ENCODE measurements at regions not wholly inside any gene's neighbourhood (a gene's known extent, or its start where the extent isn't known, plus 50 kb on each side); places are given as distances from the start of the nearest gene placed in this dataset.
A peak's percentile ranks its signal among the peaks of the same experiment; 100 is the strongest.

DNA sequence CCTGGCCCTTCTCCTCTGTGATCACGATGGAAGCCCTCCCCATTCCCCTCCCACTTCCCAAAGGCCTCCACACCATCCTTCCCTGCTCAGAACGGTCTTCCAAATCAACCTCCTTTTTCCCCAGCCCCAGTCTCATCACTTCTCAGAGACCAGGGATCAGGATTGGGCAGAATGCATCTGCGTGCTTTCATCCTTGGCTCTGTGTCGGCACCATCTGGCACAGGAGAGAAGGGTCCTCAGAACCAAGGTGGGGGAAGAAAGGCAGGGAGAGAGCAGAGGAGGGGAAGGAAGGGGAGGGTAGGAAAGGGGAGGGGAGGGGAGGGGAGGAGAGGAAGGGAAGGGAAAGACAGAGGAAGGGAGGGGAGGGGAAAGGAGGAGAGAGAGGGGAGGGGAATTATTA, 52.4 kb upstream of the FICD start:
- no peak for DNase-seq (ENCODE audit: low read depth)

DNA sequence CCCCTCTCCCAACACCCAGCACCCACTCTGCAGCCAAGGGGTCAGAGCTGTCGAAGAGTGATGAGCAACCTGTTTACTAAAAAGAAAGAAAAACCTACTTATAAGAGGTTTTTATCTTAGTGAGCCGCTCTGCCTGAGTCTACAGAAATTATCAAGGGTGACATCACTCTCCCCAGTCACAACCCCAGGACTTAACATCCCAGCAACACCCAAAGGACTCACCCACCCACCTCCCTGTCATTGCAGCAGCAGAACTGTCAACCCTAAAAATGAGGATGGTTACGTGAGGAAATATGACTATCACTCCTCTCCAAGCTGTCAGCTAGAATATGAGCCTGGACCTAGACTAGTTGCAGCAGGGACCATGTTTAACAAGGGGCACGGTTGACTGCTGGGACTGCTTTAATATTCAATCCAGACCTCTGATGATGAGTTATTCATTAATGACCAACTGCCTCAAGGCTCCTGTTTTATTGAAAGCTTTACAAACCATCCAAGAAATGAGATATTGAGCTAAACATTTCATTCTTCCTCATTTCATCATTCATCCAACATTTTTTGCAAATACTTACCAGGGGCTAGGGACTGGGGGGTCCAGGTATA, 53.9 kb upstream of the FICD start:
- DNase-seq (ENCODE audit: low read depth): peak; percentile 59

DNA sequence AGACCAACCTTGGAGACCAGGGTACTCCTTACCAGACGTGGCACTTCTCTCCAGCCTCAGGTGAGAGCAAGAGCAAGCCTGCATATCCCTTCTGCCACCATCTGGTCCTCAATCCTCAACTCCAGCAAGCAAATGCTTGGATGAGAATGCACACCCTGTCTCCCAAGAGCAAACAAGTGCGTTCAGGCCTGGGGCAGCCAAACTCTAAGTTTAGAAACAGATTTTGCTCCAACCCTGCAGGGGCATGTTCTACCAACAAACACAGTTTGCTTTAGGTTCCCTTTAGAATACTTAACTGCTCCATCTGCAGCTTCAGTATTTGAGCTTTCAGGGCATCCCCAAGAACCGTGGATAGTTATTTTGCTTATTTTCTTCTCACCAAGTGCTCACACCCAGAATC, 55.9 kb upstream of the FICD start:
- no peak for DNase-seq (ENCODE audit: low read depth)

DNA sequence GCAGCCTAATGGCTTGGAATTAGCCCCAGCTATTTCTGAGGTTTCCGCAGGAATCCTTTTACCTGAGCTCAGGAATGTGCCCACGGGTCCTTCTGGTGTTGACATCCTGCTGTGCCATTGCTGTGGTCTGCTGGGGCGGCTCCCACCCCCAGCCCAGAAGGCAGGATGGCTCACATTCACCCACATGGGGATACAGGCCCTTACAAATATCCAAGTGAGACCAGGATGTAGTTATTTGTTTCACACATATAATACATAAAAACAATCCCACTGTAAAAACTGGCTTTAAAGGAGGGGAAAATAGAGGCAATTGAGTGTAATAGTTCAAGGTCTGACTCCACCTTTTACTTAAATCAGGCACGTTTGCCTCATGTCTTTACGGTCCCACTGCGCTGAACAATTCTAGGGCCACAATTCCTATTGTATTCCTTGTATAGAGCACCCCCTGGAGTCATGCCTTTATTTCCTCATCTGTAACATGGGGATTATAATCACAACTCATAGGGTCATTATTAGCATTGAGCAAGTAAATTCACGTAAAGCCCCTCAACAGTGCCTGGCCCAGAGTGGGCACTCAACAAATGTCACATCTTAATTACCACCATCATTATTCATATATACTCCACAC, 57.2 kb upstream of the FICD start:
- DNase-seq (ENCODE audit: low read depth): no peak

DNA sequence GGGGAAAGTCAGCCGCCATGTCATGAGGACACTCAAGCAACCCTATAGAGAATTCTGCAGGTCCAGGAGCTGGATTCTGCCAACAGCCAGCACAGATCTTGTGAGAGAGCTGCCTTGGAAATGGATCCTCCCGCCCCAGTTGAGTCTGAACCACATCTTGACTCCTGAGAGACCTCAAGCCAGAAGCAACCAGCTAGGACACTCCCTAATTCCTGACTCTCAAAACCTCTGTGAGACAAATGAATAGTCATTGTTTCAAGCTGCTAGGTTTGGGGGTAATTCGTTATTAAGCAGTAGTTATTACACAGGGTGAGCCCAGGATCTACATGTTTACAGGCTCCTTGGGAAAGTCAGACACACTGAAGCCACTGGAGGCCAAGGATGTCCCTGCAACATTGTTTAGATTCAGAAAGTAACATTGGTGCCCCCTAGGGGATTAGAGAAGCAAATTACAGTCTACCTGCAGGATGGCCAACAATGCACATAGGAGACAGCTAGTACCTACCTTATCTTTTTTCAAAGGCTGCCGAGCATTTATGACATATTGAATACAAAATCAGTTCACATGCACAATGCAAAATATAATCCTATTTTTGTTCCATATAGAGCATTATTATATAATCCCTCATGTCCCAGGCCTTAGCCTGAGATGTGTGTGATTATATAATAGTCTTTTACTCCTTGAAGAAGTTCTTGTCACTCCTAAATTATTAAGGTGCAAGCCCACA, 57.9 kb upstream of the FICD start:
- DNase-seq (ENCODE audit: low read depth): peak; percentile 45

DNA sequence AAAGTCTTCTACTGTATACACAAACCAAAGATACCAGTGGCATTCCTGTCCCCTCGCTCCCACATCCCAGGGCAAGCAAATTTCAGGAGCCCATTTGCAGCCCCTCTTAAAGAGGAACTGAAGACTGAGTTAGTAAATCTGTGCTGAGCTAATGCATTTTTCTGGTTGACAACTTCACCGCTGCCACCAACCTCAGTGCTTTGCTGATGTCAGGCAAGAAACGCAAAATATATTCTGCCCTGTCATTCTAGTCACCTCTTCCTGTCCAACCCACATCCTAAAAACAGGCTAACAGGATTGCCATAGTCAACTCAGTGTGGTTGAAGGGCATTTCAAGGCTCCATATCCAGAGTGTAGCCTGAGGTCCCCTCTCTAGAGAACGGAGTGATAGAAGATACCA, 59.4 kb upstream of the FICD start:
- DNase-seq (ENCODE audit: low read depth): no peak

DNA sequence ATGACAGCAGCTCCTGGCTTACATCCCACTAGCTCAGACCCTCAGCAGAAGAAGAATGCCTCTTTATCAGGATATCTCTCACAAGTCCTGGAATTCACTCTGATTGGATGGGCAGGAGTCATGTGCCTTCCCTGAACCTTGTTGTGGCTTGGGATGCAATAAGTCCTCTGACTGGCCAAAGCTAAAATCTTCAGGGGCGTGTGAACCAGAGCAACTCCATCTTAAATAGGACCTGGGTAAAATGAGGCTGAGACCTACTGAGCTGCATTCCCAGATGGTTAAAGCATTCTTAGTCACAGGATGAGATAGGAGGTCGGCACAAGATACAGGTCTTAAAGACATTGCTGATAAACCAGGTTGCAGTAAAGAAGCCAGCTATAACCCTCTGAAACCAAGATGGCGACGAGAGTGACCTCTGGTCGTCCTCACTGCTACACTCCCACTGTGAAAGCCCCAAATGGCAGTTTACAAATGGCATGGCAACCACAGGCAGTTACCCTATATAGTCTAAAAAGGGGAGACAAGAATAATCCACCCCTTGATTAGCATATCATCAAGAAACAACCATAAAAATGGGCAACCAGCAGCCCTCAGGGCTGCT, 60.4 kb upstream of the FICD start:
- DNase-seq (ENCODE audit: low read depth): no peak

DNA sequence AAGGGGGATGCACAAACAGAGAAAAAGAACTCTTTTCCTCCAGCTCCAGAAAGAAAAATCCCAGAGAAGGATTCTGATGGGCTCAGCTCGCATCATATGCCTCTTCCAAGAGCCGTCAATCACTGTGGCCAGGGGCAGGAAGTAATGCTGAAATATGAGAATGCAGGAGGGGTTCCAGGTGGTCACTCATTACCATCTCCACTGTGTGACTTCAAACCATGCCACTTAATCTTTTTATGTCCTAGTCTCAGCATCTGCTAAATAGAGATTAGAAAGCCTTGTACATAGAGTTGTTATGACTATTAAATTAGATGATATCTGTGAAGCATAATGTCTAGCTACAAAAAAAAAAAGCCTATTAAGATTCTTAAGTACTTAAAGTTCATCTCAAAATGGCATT, 65.6 kb upstream of the FICD start:
- no peak for DNase-seq (ENCODE audit: low read depth)

DNA sequence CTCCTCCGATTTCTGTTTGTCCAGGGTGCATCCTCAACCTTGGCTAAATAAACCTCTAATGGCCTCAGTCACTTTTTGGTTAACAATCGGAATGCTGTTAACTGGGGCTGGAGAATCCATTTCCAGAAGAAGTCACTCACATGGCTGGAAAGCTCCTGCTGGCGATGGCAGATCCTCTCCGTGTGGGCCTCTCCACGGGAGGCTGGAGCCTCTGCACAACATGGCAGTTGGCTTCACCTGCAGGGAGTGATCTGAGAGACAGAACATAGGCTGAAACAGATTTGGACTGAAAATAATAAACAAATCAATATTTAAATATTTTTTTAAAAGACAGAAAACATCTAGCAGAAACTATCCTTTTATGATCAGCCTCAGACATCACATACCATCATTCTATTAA, 66.8 kb upstream of the FICD start:
- DNase-seq (ENCODE audit: low read depth): no peak

DNA sequence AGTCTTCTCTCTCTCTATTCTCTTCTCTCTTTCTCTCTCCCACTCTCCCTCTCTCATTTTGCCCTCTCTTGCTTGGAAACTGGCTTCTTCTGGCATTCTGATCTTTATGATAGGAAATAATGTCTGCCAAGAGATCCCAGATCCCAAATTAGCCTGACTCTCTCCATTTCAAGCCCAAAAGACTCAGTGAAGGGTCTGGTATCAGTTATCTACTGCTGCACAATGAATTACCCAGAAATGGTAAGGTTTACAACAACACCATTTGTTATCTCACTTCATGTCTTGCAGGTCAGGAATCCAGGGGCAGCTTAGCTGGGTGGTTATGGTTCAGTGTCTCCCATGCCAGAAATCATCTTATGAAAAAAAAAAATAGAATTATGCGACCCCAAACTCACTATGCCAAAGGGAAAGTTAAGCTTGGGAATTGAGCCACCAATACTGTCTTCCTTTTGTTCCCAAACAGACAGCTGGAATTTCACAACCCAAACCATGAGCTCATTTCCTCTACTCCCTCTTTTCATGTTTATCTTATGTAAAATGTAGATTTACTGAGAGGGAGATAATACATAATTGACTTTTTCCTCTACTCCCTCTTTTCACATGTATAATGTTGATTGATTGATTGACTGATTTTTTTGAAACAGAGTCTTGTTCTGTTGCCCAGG, 67.8 kb upstream of the FICD start:
- DNase-seq (ENCODE audit: low read depth): no peak

DNA sequence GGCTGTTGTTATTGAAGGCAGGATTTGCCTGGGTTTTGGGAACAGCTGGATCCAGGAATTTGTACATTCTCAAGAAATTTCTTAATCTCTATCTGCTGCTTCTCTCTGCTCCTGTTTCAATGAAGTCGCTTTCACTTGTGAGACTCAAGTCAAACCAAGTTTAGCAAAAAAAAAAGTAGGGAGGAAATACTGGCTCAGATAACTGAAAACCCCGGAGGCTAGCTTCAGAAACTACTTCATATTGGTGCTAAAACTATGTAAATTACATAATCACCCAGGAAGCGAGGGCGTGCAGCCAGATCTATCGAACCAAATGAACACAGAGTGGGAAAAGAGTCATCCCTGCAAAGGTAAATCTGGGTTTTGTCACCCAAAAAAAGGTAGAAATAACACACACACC, 68.3 kb upstream of the FICD start:
- no peak for DNase-seq (ENCODE audit: low read depth)

DNA sequence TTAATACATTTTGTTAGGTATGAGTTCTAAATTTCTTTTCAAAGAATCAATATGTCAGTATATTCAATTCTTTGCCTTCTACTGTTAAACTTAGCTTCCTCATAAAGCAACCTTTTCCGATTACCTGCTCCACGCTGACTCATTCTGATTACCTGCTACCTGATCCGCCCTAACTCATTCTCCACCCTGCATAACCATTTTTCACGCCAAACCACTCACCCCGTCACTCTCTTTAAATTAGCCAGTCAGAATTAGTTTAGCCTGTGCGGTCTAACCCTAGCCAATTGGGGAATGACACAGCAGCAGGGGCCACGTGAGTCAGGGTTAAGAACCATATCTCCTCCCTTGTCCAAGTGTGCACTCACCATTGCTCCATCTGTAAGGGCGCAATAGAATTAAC, 72.2 kb upstream of the FICD start:
- no peak for DNase-seq (ENCODE audit: low read depth)

DNA sequence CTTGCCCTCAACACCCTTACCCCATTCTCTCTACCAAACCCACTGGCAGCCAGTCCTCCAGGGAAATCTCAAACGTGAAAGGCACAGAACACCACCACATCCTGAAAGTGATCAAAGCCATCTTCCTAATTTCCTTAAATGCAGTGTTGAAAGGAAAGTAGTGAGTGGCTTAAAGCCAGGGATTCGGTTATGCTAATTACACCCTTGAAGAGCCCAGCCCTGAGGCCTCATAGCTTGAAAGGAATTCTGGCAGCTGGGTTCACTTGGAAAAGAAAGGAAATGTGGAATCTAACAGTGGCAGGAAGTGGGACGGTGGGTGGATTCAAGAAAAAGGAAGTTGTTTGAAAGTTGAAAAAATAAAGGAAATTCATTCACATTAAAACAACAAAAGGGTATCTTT, 73.0 kb upstream of the FICD start:
- no peak for DNase-seq (ENCODE audit: low read depth)

DNA sequence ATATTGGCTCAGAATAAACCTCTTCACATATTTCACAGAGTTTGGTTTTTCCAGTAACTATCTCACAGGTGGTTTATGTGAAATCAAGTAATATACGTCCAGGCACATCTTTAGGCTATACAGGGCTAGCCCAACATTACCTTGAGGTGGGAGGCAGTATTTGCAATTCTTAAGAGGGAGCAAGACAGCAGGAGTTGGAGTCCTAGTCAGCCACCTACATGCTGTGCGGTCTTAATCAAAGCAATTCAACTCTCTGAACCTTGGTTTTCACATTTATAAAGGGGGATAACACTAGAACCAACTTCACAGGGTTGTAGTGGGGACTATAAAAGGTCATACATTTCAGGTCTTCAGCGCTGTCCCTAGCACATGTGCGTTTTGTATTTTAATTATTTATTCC, 73.5 kb upstream of the FICD start:
- DNase-seq (ENCODE audit: low read depth): no peak

DNA sequence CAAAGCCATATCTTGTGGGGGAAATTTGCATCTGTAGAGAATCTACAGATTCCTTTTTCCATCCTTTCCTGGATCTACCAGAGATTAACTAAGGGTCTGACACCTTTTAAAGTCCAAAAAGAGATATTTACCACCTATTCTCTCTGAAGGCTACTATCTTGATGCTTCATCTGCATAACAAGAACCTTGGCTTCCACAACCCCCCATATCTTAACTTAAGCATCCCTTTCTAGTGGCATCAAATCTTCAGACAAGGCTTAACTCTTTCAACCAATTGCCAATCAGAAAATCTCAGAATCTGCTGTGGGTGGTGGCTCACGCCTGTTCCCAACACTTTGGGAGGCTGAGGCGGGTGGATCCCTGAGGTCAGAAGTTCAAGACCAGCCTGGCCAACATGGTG, 74.3 kb upstream of the FICD start:
- DNase-seq (ENCODE audit: low read depth): no peak

DNA sequence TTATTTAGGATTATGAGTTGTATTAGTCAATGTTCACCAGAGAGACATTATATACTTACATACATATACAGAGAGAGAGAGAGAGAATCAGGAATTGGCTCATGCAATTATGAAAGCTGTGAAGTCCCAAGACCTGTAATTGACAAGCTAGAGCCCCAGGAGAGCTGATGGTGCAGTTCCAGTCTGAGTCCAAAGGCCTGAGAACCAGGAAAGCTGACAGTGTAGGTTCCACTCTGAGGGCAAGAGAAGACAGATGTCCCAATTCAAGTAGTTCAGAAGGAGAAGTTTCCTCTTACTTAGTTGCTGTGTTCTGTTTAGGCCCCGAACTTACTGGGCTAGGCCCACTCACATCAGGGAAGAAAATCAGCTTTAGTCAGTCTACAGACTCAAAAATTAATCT, 76.4 kb upstream of the FICD start:
- DNase-seq (ENCODE audit: low read depth): no peak

DNA sequence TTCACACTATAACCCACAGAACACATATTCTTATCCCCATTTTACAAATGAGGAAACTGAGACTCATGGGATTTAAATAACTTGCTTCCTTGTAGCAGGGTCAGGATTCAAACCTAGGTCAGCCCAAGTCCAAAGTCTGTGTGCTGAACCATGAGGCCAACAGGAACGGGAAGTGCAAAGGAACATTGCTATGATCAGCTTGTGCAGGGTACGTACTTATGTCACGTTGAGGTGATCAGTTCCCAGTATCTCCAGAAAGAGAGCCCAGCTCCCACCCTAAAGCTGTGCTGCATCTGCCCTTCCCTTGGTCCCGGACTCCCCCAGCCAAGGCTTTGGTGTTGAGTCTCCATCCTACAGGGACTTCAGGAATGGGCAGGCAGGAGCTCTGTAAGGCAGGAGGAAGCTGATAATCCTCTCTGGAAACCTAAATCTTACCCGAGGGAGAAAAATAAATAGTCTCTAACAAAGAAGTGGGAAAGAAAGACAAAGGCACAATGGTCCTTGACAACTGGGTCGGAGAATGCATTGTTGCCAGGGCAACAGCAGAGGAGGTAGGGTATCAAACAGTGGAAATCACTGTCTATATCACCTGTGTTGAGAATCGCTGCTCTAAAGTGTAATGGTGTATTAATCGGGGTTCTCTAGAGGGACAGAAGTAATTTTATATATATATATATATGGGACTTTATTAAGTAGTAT, 82.5 kb upstream of the FICD start:
- no peak for DNase-seq (ENCODE audit: low read depth)

DNA sequence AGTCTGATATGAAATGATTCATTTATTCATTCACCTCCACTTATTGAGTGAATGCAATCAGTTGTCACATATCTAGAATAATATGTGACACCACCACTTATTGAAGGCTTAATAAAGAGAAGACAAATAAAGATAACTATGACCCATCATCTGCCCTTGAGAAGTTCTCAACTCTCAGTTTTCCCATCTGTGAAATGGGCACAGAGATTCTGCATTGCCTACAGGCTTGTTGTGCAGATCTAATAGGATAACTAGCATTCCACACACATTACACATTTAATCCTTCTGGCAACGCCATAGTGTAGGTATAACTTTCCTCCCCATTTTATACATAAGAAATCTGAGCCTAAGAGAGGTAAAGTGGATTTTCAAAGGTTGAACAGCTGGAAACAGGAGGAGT, 84.2 kb upstream of the FICD start:
- DNase-seq (ENCODE audit: low read depth): no peak

DNA sequence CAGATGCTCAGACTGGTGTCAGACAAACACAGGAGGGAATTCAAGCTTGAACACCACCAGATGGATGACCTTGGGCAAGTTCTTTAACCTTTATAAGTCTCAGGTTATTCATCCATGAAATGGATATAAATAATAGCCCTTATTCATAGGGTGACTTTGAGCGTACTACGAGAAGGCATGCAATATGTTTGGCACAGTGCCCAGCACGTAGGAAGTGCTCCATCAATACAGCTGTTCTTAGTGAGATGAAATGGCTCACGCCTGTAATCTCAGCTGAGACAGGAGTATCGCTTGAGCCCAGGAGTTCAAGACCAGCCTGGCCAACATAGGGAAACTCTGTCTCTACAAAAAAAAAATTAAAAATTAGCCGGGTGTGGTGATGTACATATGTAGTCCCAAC, 84.8 kb upstream of the FICD start:
- no peak for DNase-seq (ENCODE audit: low read depth)

DNA sequence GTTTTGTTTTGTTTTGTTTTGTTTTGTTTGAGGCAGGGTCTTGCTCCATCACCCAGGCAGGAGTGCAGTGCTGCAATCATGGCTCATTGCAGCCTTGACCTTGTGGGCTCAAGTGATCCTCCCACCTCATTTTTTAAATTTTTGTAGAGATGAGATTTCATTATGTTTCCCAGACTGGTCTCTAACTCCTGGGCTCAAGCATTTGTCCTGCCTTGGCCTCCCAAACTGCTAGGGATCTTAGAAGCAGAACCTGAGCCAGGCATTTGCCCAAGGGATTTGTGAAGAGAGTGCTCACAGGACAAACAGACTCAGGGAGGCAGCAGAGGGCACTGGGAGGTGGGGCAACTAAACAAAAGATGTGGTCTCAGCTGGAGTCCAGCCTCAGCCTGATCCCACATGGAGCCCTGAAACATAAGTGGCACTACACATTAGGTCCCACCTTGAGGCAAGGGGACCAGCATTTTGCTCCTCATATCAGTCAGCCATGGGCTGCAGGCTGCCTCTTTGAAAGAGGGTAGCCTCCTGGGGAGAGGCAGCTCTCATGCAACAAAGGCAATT, 86.2 kb upstream of the CMKLR1 start:
- DNase-seq (ENCODE audit: low read depth): no peak

DNA sequence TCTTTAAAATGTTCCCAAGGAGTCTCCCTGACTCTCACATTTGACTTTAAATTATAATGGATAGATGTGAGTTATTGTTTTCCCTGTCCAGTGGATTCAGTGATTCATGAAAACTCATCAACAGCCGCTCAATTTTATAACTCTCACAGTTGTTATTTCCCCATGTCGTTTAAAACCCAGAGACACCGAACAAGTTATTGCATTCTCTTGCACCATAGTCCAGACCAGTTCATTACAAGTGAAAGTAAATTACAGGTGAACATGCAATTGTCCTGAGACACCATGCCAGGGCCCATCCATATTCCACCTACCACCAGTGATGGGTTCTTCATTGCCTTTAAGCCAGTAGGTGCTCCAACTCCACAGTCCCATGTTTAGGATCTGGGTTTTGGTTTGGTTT, 85.7 kb upstream of the CMKLR1 start:
- no peak for DNase-seq (ENCODE audit: low read depth)

DNA sequence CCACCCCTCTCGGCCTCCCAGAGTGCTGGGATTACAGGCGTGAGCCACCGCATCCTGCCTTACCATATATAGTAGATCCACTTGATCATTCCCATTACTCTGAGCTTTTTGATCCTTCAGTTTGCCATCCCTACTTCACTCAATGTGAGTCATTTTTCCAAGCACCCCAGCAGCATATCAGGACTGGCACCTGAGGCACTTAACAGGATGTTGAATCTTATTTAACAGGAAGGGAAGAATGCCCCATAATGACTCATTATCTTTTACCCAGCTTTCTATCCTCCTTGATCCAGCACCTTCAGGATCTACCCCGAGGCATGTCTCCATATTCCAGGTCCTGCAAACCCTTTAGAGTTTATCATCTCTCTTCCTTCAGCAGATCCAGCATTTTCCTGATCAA, 84.9 kb upstream of the CMKLR1 start:
- DNase-seq (ENCODE audit: low read depth): no peak
